C4-2B (cell line): ENCODE measurements at regions not wholly inside any gene's neighbourhood (a gene's known extent, or its start where the extent isn't known, plus 50 kb on each side); places are given as distances from the start of the nearest gene placed in this dataset.

Experiments used
- CTCF ChIP-seq: fragments of 450-650 bp; conservative IDR thresholded peaks from 2 replicates; pipeline ENCODE4 v1.5.1; 2017; ENCODE audit warnings: mild to moderate bottlenecking
- ZFX ChIP-seq: fragments of 450-650 bp; IDR thresholded peaks from 2 replicates; pipeline ENCODE4 v1.6.1; 2017

DNA sequence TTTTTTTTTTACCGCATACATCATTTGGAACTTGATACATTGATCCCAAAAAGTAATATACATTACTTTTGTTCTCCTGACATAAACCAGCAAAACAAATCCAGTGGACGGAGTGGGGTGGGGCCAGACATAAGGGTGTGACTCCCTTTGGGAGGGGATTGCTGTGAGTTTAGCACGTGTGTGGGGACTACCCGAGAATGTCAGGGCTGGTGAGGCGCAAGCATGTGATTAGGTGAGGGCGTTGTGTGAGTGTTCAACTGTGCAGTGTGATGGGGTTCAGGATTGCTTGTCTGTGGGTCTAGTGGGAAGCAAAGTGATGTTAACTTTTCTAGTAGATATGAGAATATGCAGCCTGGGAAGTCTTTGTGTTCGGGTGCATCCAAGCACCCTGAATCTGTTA lies 468.0 kb downstream of the TSHZ3 start:
- no peak for TF ChIP-seq CTCF
- no peak for TF ChIP-seq ZFX
